ENCODE measurements at regions not wholly inside any gene's neighbourhood (a gene's known extent, or its start where the extent isn't known, plus 50 kb on each side); places are given as distances from the start of the nearest gene placed in this dataset.

- no peak for DNase-seq (ENCODE audit: low read depth)
- TF ChIP-seq CTCF (IDR thresholded peaks at IDR 0.05; ENCODE audit: control insufficient read depth, extremely low read depth, insufficient read depth), result no peak
- no peak overlapping the region for H3K4me3 ChIP-seq (ENCODE audit: low read depth, low read length)
Measured at GRCh38 chr4:116880625-116881024, 204.8 kb downstream of the TRAM1L1 start.

GRCh38 chr4:116878280-116878679, 207.1 kb downstream of the TRAM1L1 start:
- TF ChIP-seq CTCF (IDR thresholded peaks at IDR 0.05; ENCODE audit: control insufficient read depth, extremely low read depth, insufficient read depth), result no peak
- H3K4me3 ChIP-seq (ENCODE audit: low read depth, low read length), result no peak overlapping the region
- no peak for DNase-seq (ENCODE audit: low read depth)

GRCh38 chr4:116877069-116877468, 208.3 kb downstream of the TRAM1L1 start:
- DNase-seq (ENCODE audit: low read depth), result no peak
- no peak for TF ChIP-seq CTCF (IDR thresholded peaks at IDR 0.05; ENCODE audit: control insufficient read depth, extremely low read depth, insufficient read depth)
- no peak overlapping the region for H3K4me3 ChIP-seq (ENCODE audit: low read depth, low read length)

- DNase-seq (ENCODE audit: low read depth), result no peak
- H3K4me3 ChIP-seq (ENCODE audit: low read depth, low read length), result no peak overlapping the region
- TF ChIP-seq CTCF (IDR thresholded peaks at IDR 0.05; ENCODE audit: control insufficient read depth, extremely low read depth, insufficient read depth), result no peak
Measured at GRCh38 chr4:116872941-116873340, 212.4 kb downstream of the TRAM1L1 start.

GRCh38 chr4:116872308-116872707, 213.1 kb downstream of the TRAM1L1 start:
- no peak for DNase-seq (ENCODE audit: low read depth)
- no peak for TF ChIP-seq CTCF (IDR thresholded peaks at IDR 0.05; ENCODE audit: control insufficient read depth, extremely low read depth, insufficient read depth)
- H3K4me3 ChIP-seq (ENCODE audit: low read depth, low read length), result no peak overlapping the region

- H3K4me3 ChIP-seq (ENCODE audit: low read depth, low read length), result no peak overlapping the region
- DNase-seq (ENCODE audit: low read depth), result no peak
- no peak for TF ChIP-seq CTCF (IDR thresholded peaks at IDR 0.05; ENCODE audit: control insufficient read depth, extremely low read depth, insufficient read depth)
Measured at GRCh38 chr4:116870686-116871085, 214.7 kb downstream of the TRAM1L1 start.

- no peak for DNase-seq (ENCODE audit: low read depth)
- no peak for TF ChIP-seq CTCF (IDR thresholded peaks at IDR 0.05; ENCODE audit: control insufficient read depth, extremely low read depth, insufficient read depth)
- no peak overlapping the region for H3K4me3 ChIP-seq (ENCODE audit: low read depth, low read length)
Measured at GRCh38 chr4:116866106-116866505, 219.3 kb downstream of the TRAM1L1 start.

Measured in LNCaP clone FGC (cell line).